NCI-H2196 treated with DMSO at 0.1 percent for 48 hours (cell line): ENCODE measurements at regions not wholly inside any gene's neighbourhood (a gene's known extent, or its start where the extent isn't known, plus 50 kb on each side); places are given as distances from the start of the nearest gene placed in this dataset.

ENCODE experiments used
- DNase-seq: peaks from one replicate; lab custom pipeline; 2025; ENCODE audit not compliant: unreplicated experiment; lab: John Stamatoyannopoulos, UW

DNA sequence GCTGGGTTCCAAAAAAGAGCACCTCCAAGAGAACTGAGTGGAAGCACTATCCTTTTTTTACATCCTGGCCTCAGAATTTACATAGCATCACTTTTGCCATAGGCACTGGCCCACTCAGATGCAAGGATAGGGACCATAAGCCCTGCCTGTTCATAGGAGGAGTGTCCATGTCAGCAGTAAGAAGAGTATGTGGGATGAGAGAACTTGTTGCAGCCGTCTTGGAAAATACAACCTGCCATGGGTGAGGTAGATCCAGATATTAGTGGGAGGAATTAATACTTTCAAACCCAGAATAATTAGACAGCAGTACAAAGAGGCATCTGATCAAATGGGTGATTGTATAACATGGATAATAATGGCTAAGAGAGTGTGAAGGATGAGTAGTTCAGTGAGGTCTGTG is 110.7 kb upstream of the CELF4 start:
- no peak for DNase-seq

DNA sequence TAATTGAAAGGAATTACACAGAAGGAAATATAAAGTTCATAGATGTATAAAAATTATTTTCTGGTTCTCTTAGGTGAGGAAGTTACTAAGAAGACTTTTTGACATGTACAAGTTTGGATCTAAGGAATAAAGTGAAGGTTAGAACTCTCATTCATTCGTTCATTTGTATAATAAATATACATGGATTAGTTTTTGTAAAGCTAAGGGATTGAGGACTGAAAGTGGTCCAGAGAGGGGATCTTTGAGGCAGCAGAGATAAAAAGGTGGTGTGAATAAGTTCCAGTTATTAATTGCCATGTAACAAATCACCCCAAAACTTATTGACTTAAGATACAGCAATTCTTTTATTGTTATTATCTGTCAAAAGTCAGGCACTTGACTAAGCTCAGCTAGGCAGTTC is 110.1 kb upstream of the CELF4 start:
- no peak for DNase-seq

GRCh38 chr18:37674570-37674969 is 109.0 kb upstream of the CELF4 start:
- DNase-seq = no peak

- no peak for DNase-seq
These were observed 108.1 kb upstream of the CELF4 start for GRCh38 chr18:37673671-37674070.

GRCh38 chr18:37672932-37673595 is 107.5 kb upstream of the CELF4 start:
- no peak for DNase-seq

DNA sequence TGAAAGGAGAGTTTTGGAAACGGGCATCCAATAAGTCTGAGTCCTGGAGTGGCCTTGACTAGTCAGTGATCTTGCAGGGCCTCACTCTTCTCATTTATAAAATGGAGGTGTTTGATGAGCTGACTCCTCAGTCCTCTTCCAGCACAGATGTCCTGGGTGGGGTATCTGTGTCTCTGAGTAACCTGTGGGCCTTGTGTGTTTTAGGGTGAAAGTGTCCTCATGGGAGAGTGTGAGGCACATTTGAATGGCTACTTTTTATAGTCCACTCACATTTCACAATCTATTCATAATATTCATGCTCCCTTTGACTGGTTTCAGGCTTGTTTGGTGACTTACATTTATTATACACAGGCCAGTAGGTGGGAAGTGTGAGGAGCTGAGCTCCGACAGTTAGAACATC is 106.4 kb upstream of the CELF4 start:
- DNase-seq = no peak

DNA sequence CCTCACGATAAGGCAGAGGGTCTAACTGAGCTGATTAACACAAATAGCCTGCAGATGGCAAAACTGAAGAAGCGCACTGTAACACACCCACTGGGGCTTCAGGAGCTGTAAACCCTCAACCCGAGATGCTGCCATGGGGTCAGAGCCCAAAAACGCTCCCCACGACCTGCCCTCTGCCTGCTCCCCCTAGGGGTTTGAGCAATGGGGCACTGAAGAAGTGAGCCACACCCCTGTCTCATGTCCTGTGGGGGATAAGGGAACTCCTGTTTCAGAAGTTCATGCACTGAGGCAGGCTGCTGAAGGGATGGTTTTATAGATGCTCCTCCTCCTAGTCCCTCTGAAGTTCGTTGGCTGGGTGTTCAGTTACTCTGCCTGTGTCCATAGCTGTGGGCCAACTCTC is 105.9 kb upstream of the CELF4 start:
- no peak for DNase-seq

GRCh38 chr18:37671119-37671518 is 105.5 kb upstream of the CELF4 start:
- DNase-seq = no peak

- DNase-seq = no peak
These were observed 104.5 kb upstream of the CELF4 start for GRCh38 chr18:37669991-37670534.

- DNase-seq = no peak
These were observed 103.6 kb upstream of the CELF4 start for GRCh38 chr18:37668971-37669747.

GRCh38 chr18:37667836-37668235 is 102.2 kb upstream of the CELF4 start:
- no peak for DNase-seq

GRCh38 chr18:37666991-37667390 is 101.4 kb upstream of the CELF4 start:
- no peak for DNase-seq

DNA sequence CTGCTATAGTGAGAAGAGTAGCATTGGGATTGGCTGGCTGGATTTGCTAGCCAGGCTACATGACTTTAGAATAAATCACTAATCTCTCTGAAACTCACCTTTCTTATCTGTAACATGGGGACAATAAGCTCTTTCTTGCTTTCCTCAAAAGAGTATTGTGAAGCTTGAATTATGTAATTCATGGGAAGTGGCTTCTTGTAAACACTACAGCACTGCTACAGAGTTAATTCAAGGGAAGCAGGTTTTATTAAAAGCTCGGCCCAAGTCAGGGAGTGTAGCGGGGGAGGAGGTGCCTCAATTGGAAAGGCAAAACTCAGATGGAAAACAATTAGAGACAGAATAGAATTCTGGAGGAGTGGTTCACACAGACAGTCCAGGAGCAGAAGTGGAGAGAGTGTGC is 100.9 kb upstream of the CELF4 start:
- DNase-seq = no peak

DNA sequence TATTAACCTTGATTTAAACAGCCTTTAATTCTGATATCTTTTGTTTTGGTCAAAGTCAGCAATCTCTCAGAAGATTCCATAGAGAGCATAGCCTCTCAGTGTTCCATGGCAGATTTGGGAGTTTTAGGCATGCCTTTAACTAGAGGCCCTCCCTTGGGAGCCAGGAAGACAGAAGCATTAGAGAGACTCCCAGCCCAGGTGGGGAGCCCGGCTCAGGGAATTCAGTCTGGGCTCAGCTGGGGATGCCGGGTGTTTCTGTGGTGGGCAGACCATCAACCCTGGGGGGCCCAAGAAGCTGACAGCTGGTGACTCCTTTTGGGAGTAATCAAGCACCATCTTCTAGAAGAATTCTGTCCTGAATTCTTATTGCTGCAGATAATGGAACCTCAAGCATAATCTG is 99.7 kb upstream of the CELF4 start:
- no peak for DNase-seq

- DNase-seq = no peak
These were observed 97.8 kb upstream of the CELF4 start for GRCh38 chr18:37663446-37663845.

DNA sequence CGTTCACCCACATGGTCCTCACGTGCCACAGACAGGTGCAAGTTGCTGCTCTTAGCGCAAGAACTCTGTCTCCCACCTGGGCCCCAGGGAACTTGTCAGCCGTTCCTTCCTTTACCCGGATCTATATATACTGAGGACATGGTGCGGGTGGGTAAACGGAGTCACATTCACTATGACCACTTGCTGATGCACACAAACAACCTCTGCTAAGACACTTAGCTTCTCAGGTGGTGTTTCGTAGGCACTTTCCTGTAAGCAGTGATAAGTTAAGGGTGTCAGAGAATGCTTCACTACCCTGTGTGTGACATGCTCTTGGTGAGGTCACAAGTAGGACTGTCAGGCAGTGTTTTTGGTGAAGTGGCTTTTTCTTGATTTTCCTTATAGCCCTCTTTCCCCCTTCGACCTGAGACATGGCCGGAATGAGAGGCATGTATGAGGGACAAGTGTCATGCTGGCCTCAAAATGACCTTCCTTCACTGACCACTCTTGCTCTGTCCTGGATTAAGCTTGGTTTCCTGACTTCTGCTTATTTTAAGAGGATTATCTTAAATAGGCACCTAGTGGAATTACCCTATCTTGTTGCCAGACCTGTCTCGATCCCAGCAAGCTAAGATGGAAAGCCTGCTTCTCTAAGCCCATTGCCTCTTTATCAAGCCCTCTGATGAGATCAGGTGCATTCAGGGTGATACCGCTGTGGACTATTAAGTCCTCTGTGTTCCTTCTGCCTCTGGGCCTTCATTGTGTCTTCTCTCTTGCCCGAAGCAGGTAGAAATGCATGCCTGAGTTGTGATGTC is 97.1 kb upstream of the CELF4 start:
- DNase-seq = no peak

GRCh38 chr18:37662099-37662498 is 96.5 kb upstream of the CELF4 start:
- no peak for DNase-seq

DNA sequence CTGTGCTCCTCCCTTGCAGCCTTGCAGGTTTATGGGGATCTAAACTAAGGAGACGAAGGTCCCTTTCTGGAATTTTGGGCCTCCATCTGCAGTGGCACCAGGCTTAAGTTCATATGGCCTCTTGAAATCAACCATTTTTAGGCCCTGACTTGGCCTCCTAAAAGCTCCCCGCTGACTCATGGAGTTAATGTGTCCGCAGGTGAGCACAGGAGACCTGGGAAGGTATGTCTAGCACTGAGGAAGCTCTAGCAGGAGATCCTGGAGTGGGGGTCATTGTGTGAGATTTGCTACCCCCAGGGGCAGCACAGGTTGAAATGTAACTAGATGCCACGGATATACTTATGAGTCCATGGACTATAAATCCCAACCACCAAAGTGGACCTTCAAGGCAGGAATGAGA is 95.9 kb upstream of the CELF4 start:
- DNase-seq = no peak

DNA sequence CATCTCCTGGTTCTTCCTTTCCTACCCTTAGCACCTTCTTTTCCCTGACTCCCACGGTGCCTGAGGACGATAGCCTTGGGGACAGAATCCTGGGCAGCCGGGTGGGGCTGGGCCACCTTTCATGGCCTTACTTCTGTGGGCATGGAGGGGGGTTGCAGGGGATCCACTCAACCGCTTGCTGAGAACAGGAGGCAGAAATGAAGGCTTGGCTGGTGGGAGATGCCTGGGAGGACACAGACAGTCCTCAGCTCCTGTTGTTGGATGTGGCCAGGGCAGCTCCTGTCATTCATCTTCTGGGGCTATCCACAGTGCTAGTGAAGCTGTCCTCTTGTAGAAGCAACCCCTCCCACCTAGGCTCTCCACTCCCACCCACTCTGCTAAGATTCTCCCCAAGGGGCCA is 95.5 kb upstream of the CELF4 start:
- DNase-seq = no peak

GRCh38 chr18:37660658-37661057 is 95.1 kb upstream of the CELF4 start:
- no peak for DNase-seq

GRCh38 chr18:37659906-37660305 is 94.3 kb upstream of the CELF4 start:
- DNase-seq = no peak

- no peak for DNase-seq
These were observed 93.3 kb upstream of the CELF4 start for GRCh38 chr18:37658894-37659293.
